SK-N-SH treated with all-trans-retinoic acid at 6 μM for 48 hours (cell line): ENCODE measurements at regions not wholly inside any gene's neighbourhood (a gene's known extent, or its start where the extent isn't known, plus 50 kb on each side); places are given as distances from the start of the nearest gene placed in this dataset.

Source experiments
- ATAC-seq: fragments of 200-7000 bp; cut with Tn5 transposase; 3 replicates; pipeline ENCODE4 v1.9.1; 2020; ENCODE audit warnings: mild to moderate bottlenecking, moderate library complexity
- ARNTL ChIP-seq: fragments of 450-650 bp; formaldehyde crosslinking; IDR thresholded peaks from 2 replicates; pipeline ENCODE4 v1.5.0; 2020; ENCODE audit warnings: low read depth, mild to moderate bottlenecking, moderate library complexity, borderline replicate concordance
- ESRRG ChIP-seq: fragments of 250-450 bp; sonication (Bioruptor Pico); IDR thresholded peaks from 2 replicates; pipeline ENCODE4 v1.6.1; 2021; ENCODE audit warnings: mild to moderate bottlenecking
- ISL1 ChIP-seq: fragments of 250-450 bp; sonication (Bioruptor Pico); IDR thresholded peaks from 2 replicates; pipeline ENCODE4 v2.1.2; 2022; ENCODE audit warnings: mild to moderate bottlenecking, moderate library complexity
- OSR1 ChIP-seq: fragments of 250-450 bp; sonication (Bioruptor Pico); IDR thresholded peaks from 2 replicates; pipeline ENCODE4 v1.8.0; 2022; ENCODE audit warnings: moderate library complexity, mild to moderate bottlenecking, inconsistent platforms
- POU6F1 ChIP-seq: fragments of 250-450 bp; sonication (Bioruptor Pico); IDR thresholded peaks from 2 replicates; pipeline ENCODE4 v1.8.0; 2021; ENCODE audit warnings: low read depth, mild to moderate bottlenecking, moderate library complexity, borderline replicate concordance
- PPARA ChIP-seq: fragments of 250-450 bp; sonication (Bioruptor Pico); IDR thresholded peaks from 2 replicates; pipeline ENCODE4 v1.5.0; 2020; ENCODE audit warnings: mild to moderate bottlenecking, borderline replicate concordance
- RARB ChIP-seq: fragments of 250-450 bp; sonication (Bioruptor Pico); IDR thresholded peaks from 2 replicates; pipeline ENCODE4 v1.8.0; 2021; ENCODE audit warnings: mild to moderate bottlenecking, moderate library complexity
- SNAI2 ChIP-seq: fragments of 250-450 bp; sonication (Bioruptor Pico); IDR thresholded peaks from 2 replicates; pipeline ENCODE4 v1.5.0; 2020; ENCODE audit warnings: mild to moderate bottlenecking, moderate library complexity
- TOX ChIP-seq: fragments of 250-450 bp; sonication (Bioruptor Pico); IDR thresholded peaks from 2 replicates; pipeline ENCODE4 v1.8.0; 2021; ENCODE audit warnings: mild to moderate bottlenecking, moderate library complexity, borderline replicate concordance
- TSHZ2 ChIP-seq: fragments of 250-450 bp; sonication (Bioruptor Pico); IDR thresholded peaks from 2 replicates; pipeline ENCODE4 v1.5.0; 2020; ENCODE audit warnings: mild to moderate bottlenecking, moderate library complexity
- ZC3H10 ChIP-seq: fragments of 250-450 bp; sonication (Bioruptor Pico); IDR thresholded peaks from 2 replicates; pipeline ENCODE4 v1.5.1; 2021; ENCODE audit warnings: mild to moderate bottlenecking, moderate library complexity
- ZFP3 ChIP-seq: fragments of 250-450 bp; sonication (Bioruptor Pico); IDR thresholded peaks from 2 replicates; pipeline ENCODE4 v1.5.0; 2020; ENCODE audit warnings: mild to moderate bottlenecking, moderate library complexity
- ZFP30 ChIP-seq: fragments of 450-650 bp; formaldehyde crosslinking; IDR thresholded peaks from 2 replicates; pipeline ENCODE4 v1.5.0; 2022; ENCODE audit warnings: mild to moderate bottlenecking, moderate library complexity
- ZNF565 ChIP-seq: fragments of 450-650 bp; formaldehyde crosslinking; conservative IDR thresholded peaks from 2 replicates; pipeline ENCODE4 v1.5.0; 2020; ENCODE audit warnings: low read depth, mild to moderate bottlenecking, moderate library complexity
- ZNF70 ChIP-seq: fragments of 450-650 bp; formaldehyde crosslinking; IDR thresholded peaks from 2 replicates; pipeline ENCODE4 v1.5.0; 2020; ENCODE audit warnings: mild to moderate bottlenecking, moderate library complexity
- ZNF8 ChIP-seq: fragments of 450-650 bp; formaldehyde crosslinking; IDR thresholded peaks from 2 replicates; pipeline ENCODE4 v1.5.0; 2020; ENCODE audit warnings: mild to moderate bottlenecking, moderate library complexity
- TF ChIP-seq, protein P1 (sequence below): fragments of 250-450 bp; sonication (Bioruptor Pico); IDR thresholded peaks from 2 replicates; pipeline ENCODE4 v1.5.1; 2021; ENCODE audit warnings: mild to moderate bottlenecking, moderate library complexity
- TF ChIP-seq, protein P2 (sequence below): fragments of 250-450 bp; sonication (Bioruptor Pico); IDR thresholded peaks from 2 replicates; pipeline ENCODE4 v1.8.0; 2020; ENCODE audit warnings: mild to moderate bottlenecking, moderate library complexity, borderline replicate concordance

- no peak for ATAC-seq
- TF ChIP-seq ZFP30 (CRISPR knock-in tag) (no peak), OSR1 (CRISPR knock-in tag) (no peak), ZC3H10 (no peak), ZFP3 (CRISPR knock-in tag) (no peak), SNAI2 (CRISPR knock-in tag) (no peak), ZNF565 (CRISPR knock-in tag) (no peak), RARB (no peak)
- TF ChIP-seq, protein P1, sequence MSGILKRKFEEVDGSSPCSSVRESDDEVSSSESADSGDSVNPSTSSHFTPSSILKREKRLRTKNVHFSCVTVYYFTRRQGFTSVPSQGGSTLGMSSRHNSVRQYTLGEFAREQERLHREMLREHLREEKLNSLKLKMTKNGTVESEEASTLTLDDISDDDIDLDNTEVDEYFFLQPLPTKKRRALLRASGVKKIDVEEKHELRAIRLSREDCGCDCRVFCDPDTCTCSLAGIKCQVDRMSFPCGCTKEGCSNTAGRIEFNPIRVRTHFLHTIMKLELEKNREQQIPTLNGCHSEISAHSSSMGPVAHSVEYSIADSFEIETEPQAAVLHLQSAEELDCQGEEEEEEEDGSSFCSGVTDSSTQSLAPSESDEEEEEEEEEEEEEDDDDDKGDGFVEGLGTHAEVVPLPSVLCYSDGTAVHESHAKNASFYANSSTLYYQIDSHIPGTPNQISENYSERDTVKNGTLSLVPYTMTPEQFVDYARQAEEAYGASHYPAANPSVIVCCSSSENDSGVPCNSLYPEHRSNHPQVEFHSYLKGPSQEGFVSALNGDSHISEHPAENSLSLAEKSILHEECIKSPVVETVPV, result no peak
Measured at GRCh38 chr16:52741351-52741750, 194.4 kb upstream of the TOX3 start.

DNA sequence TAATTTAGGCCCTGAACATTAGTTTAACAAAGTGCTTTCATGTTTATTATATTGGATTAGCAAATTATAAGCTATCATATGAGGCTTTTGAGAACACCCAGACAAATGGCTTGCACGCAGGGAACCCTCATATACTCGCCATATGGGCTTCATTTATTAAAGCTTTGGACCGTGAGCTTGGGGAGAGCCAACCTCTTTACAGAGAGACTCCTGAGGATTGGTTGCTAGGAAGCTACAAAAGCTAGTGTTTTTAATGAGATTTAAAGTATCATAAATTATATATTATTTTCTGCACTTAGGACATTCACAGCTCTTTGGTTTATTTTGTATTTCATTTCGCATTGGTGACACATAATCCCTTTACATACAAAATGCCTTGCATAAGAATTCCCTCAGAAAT lies 193.8 kb upstream of the TOX3 start:
- no peak for ATAC-seq

More for the DNA sequence above, 193.8 kb upstream of the TOX3 start:
- TF ChIP-seq ZFP3 (CRISPR knock-in tag) (no peak), ARNTL (CRISPR knock-in tag) (no peak), SNAI2 (CRISPR knock-in tag) (no peak), PPARA (no peak), TOX (no peak), POU6F1 (CRISPR knock-in tag) (no peak), ZC3H10 (no peak), ZNF565 (CRISPR knock-in tag) (no peak), ZNF8 (CRISPR knock-in tag) (no peak), ISL1 (no peak), ZNF70 (CRISPR knock-in tag) (no peak), ESRRG (no peak), TSHZ2 (CRISPR knock-in tag) (no peak), RARB (no peak)
- TF ChIP-seq, protein P2, sequence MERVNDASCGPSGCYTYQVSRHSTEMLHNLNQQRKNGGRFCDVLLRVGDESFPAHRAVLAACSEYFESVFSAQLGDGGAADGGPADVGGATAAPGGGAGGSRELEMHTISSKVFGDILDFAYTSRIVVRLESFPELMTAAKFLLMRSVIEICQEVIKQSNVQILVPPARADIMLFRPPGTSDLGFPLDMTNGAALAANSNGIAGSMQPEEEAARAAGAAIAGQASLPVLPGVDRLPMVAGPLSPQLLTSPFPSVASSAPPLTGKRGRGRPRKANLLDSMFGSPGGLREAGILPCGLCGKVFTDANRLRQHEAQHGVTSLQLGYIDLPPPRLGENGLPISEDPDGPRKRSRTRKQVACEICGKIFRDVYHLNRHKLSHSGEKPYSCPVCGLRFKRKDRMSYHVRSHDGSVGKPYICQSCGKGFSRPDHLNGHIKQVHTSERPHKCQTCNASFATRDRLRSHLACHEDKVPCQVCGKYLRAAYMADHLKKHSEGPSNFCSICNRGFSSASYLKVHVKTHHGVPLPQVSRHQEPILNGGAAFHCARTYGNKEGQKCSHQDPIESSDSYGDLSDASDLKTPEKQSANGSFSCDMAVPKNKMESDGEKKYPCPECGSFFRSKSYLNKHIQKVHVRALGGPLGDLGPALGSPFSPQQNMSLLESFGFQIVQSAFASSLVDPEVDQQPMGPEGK (CRISPR knock-in tag), result no peak
- TF ChIP-seq, protein P1, result no peak
